Motor neuron (in vitro differentiated cells): ENCODE measurements at regions not wholly inside any gene's neighbourhood (a gene's known extent, or its start where the extent isn't known, plus 50 kb on each side); places are given as distances from the start of the nearest gene placed in this dataset.
"Not testable (repeated sequence)": the region's sequence is repeated elsewhere in the genome, so short reads cannot be mapped to it uniquely, and the experiment has no call there.

ENCODE experiments used
- ATAC-seq, 8 experiments: fragments of 200-7000 bp; cut with Tn5 transposase; replicated peaks in 6 of 8; 2 replicates each; pipeline ENCODE4 v1.8.0; 2021; ENCODE audit warnings: mild to moderate bottlenecking in 8 of 8, moderate library complexity in 8 of 8
- H3K27ac ChIP-seq, 2 donors: fragments of 250-450 bp; sonication (Bioruptor Pico); 2 replicates each; pipeline ENCODE4 v1.9.0; 2021; ENCODE audit warnings: antibody characterized with exemption in 2 of 2, mild to moderate bottlenecking in 2 of 2, moderate library complexity in 1 of 2
- H3K4me1 ChIP-seq, 2 donors: fragments of 250-450 bp; sonication (Bioruptor Pico); replicated peaks in 1 of 2; 2 replicates each; pipeline ENCODE4 v1.6.1; 2021; ENCODE audit warnings: antibody characterized with exemption in 2 of 2, mild to moderate bottlenecking in 2 of 2, moderate library complexity in 1 of 2
- H3K4me3 ChIP-seq, 5 donors: fragments of 250-450 bp; sonication (Bioruptor Pico); 2 replicates each; pipeline ENCODE4 v1.9.0; 2021; ENCODE audit warnings: antibody characterized with exemption in 5 of 5, mild to moderate bottlenecking in 5 of 5, moderate library complexity in 4 of 5
- WGBS, 10 experiments: fragments of 450-650 bp; shearing (Covaris generic); methylation state at CpG; one replicate each; pipeline ENCODE4 v1.0.0; 2022; 5-methylcytosine and 5-hydroxymethylcytosine counted together
- in situ Hi-C, 9 experiments: fragments of 400-800 bp; cut with MboI; loops; one replicate each; pipeline ENCODE4 v1.15.0; 2021; ENCODE audit warnings: low sequenced_read_pairs in 9 of 9, low pct_unique_long_range_greater_than_20kb in 2 of 9; ENCODE audit not compliant: unreplicated experiment in 9 of 9

- 0 to 100% (median 82%) methylated on average over 1 to 3 of the region's 3 CpGs; no CpG with 5 or more reads in 5 of the 10 experiments for whole genome bisulfite sequencing, 10 experiments
- in situ Hi-C loops, H3K27ac ChIP-seq, ATAC-seq, H3K4me1 ChIP-seq, H3K4me3 ChIP-seq: not testable (repeated sequence)
These were observed 1671.7 kb downstream of the EFNA5 start for GRCh38 chr5:105998991-105999390.

- Histone ChIP-seq H3K27ac (no peak overlapping the region), H3K4me1 (peaks cover 6 to 20% of the 10 kb centered on the region in 2 donors), H3K4me3 (no peak overlapping the region)
- 29 to 100% (median 67%) methylated on average over 1 of the region's 1 CpG; no CpG with 5 or more reads in 4 of the 10 experiments for WGBS, 10 experiments
- in situ Hi-C loops = no loop called here
- ATAC-seq = peak in 5 of 8 experiments; percentile 69 to 96 (median 94)
These were observed 1677.7 kb downstream of the EFNA5 start for GRCh38 chr5:105993027-105993426.

GRCh38 chr5:105982526-105982925 is 1688.2 kb downstream of the EFNA5 start:
- Histone ChIP-seq H3K27ac (no peak overlapping the region), H3K4me1 (no peaks in the 10 kb centered on the region), H3K4me3 (no peak overlapping the region)
- WGBS, 10 experiments = 29 to 100% (median 52%) methylated on average over 1 to 4 of the region's 9 CpGs; no CpG with 5 or more reads in 6 of the 10 experiments
- in situ Hi-C loops = no loop called here
- peak in 1 of 8 experiments; percentile 39 for ATAC-seq

GRCh38 chr5:105978011-105978410 is 1692.7 kb downstream of the EFNA5 start:
- 0 to 100% (median 100%) methylated on average over 1 of the region's 1 CpG; no CpG with 5 or more reads in 3 of the 10 experiments for WGBS, 10 experiments
- no peak for ATAC-seq
- Histone ChIP-seq H3K4me3 (no peak overlapping the region), H3K4me1 (no peaks in the 10 kb centered on the region), H3K27ac (no peak overlapping the region)
- in situ Hi-C loops = no loop called here

GRCh38 chr5:105977163-105977562 is 1693.6 kb downstream of the EFNA5 start:
- Histone ChIP-seq H3K27ac (no peak overlapping the region), H3K4me1 (no peaks in the 10 kb centered on the region), H3K4me3 (no peak overlapping the region)
- in situ Hi-C loops = no loop called here
- WGBS, 10 experiments = 39 to 100% (median 93%) methylated on average over 2 to 3 of the region's 3 CpGs; no CpG with 5 or more reads in 1 of the 10 experiments
- ATAC-seq = no peak

- ATAC-seq = no peak
- no peak overlapping the region for H3K4me3 ChIP-seq
These were observed 1699.8 kb downstream of the EFNA5 start for GRCh38 chr5:105970919-105971318.

GRCh38 chr5:105968981-105969380 is 1701.8 kb downstream of the EFNA5 start:
- H3K27ac ChIP-seq = no peak overlapping the region
- no peak for ATAC-seq
- H3K4me1 ChIP-seq = no peaks in the 10 kb centered on the region
- WGBS, 10 experiments = 20 to 100% (median 89%) methylated on average over 1 to 3 of the region's 3 CpGs
- in situ Hi-C loops = no loop called here
- no peak overlapping the region for H3K4me3 ChIP-seq

More at GRCh38 chr5:105970919-105971318, 1699.8 kb downstream of the EFNA5 start:
- no peaks in the 10 kb centered on the region for H3K4me1 ChIP-seq
- no peak overlapping the region for H3K27ac ChIP-seq
- in situ Hi-C loops = no loop called here

GRCh38 chr5:105963696-105964255 is 1707.0 kb downstream of the EFNA5 start:
- WGBS, 10 experiments = 0 to 60% (median 25%) methylated on average over 1 to 2 of the region's 2 CpGs
- H3K4me3 ChIP-seq = no peak overlapping the region
- ATAC-seq = peak in 3 of 8 experiments; percentile 26 to 93 (median 50)
- in situ Hi-C loops = no loop called here
- H3K4me1 ChIP-seq = no peaks in the 10 kb centered on the region
- H3K27ac ChIP-seq = no peak overlapping the region

- Histone ChIP-seq H3K4me3 (no peak overlapping the region), H3K4me1 (no peaks in the 10 kb centered on the region), H3K27ac (no peak overlapping the region)
- WGBS, 10 experiments = 6 to 100% (median 88%) methylated on average over 2 of the region's 2 CpGs
- in situ Hi-C loops = no loop called here
- no peak for ATAC-seq
These were observed 1709.2 kb downstream of the EFNA5 start for GRCh38 chr5:105961572-105961971.

GRCh38 chr5:105956456-105957196 is 1714.1 kb downstream of the EFNA5 start:
- peak in 1 of 8 experiments; percentile 33 for ATAC-seq
- Histone ChIP-seq H3K4me1 (peaks cover 0 to 5% of the 10 kb centered on the region in 2 donors), H3K27ac (no peak overlapping the region), H3K4me3 (no peak overlapping the region)
- WGBS, 10 experiments = 46 to 100% (median 92%) methylated on average over 1 of the region's 1 CpG; no CpG with 5 or more reads in 1 of the 10 experiments
- in situ Hi-C loops = no loop called here

- in situ Hi-C loops = no loop called here
- no peak overlapping the region for H3K4me3 ChIP-seq
- no peak for ATAC-seq
- H3K4me1 ChIP-seq = peaks cover 0 to 5% of the 10 kb centered on the region in 2 donors
- no peak overlapping the region for H3K27ac ChIP-seq
- WGBS, 10 experiments = 5 to 92% (median 62%) methylated on average over 1 to 3 of the region's 3 CpGs; no CpG with 5 or more reads in 2 of the 10 experiments
These were observed 1716.4 kb downstream of the EFNA5 start for GRCh38 chr5:105954341-105954740.

GRCh38 chr5:105953616-105954015 is 1717.1 kb downstream of the EFNA5 start:
- no peak for ATAC-seq
- no peak overlapping the region for H3K4me3 ChIP-seq
- in situ Hi-C loops = no loop called here
- H3K27ac ChIP-seq = no peak overlapping the region
- H3K4me1 ChIP-seq = peaks cover 0 to 5% of the 10 kb centered on the region in 2 donors
- WGBS, 10 experiments = 6 to 94% (median 86%) methylated on average over 2 to 3 of the region's 3 CpGs

GRCh38 chr5:105952875-105953274 is 1717.9 kb downstream of the EFNA5 start:
- no peak for ATAC-seq
- Histone ChIP-seq H3K4me1 (peaks cover 0 to 5% of the 10 kb centered on the region in 2 donors), H3K27ac (no peak overlapping the region), H3K4me3 (no peak overlapping the region)
- WGBS, 10 experiments = 0 to 92% (median 70%) methylated on average over 2 to 3 of the region's 3 CpGs; no CpG with 5 or more reads in 1 of the 10 experiments
- in situ Hi-C loops = no loop called here
